Aorta (tissue), 5 donors: ENCODE measurements at regions not wholly inside any gene's neighbourhood (a gene's known extent, or its start where the extent isn't known, plus 50 kb on each side); places are given as distances from the start of the nearest gene placed in this dataset.
A peak's percentile ranks its signal among the peaks of the same experiment; 100 is the strongest.

ENCODE experiments used
- ATAC-seq: fragments of 200-7000 bp; cut with Tn5 transposase; one replicate; pipeline ENCODE4 v1.9.1; 2022; ENCODE audit warnings: moderate library complexity; ENCODE audit not compliant: low FRiP score
- DNase-seq, 2 donors: peaks; one replicate each; pipeline ENCODE4 v3.0.0-alpha.2; 2020
- H3K27ac ChIP-seq, 2 donors: one replicate each; pipeline ENCODE4 v1.5.1; 2013; ENCODE audit warnings: low read length in 2 of 2, mild to moderate bottlenecking in 2 of 2, moderate library complexity in 2 of 2, control low read depth in 1 of 2, inconsistent platforms in 1 of 2, low read depth in 1 of 2
- H3K27me3 ChIP-seq, 2 donors: one replicate each; pipeline ENCODE4 v1.6.1; 2013; ENCODE audit warnings: control low read depth in 1 of 2, low read length in 1 of 2, mild to moderate bottlenecking in 1 of 2, moderate library complexity in 1 of 2; ENCODE audit not compliant: insufficient read depth in 2 of 2, control insufficient read depth in 1 of 2
- H3K36me3 ChIP-seq, 2 donors: one replicate each; pipeline ENCODE4 v1.6.1; 2013; ENCODE audit warnings: control low read depth in 1 of 2, low read length in 1 of 2, mild to moderate bottlenecking in 1 of 2; ENCODE audit not compliant: insufficient read depth in 2 of 2, control insufficient read depth in 1 of 2
- H3K4me1 ChIP-seq, 2 donors: one replicate each; pipeline ENCODE4 v1.6.1; 2013; ENCODE audit warnings: low read length in 2 of 2, control low read depth in 1 of 2, mild to moderate bottlenecking in 1 of 2, moderate library complexity in 1 of 2; ENCODE audit not compliant: insufficient read depth in 2 of 2, control insufficient read depth in 1 of 2
- H3K4me3 ChIP-seq, 2 donors: one replicate each; pipeline ENCODE4 v1.5.1; 2013; ENCODE audit warnings: low read length in 2 of 2, control low read depth in 1 of 2, mild to moderate bottlenecking in 1 of 2
- H3K9me3 ChIP-seq: one replicate; pipeline ENCODE4 v1.6.1; 2013; ENCODE audit warnings: mild to moderate bottlenecking, low read length; ENCODE audit not compliant: control insufficient read depth
- WGBS, 2 donors: extraction: QIAGEN DNeasy Blood & Tissue Kit; methylation state at CpG; one replicate each; pipeline ENCODE4 v1.1.7; 2013; 5-methylcytosine and 5-hydroxymethylcytosine counted together
- intact Hi-C, 2 donors: fragments of 100-400 bp; cut with DNase I; formaldehyde crosslinking; loops; one replicate each; pipeline versions ENCODE4 v1.14.2 to v1.15.0; 2022
- donor health status: healthy with polysubstance abuse.
- donor health status: Bipolar disorder and iron deficiency.
- donor health status: DM: no; HTN: no; CAD: no.
- donor health status: DM: no; HTN: no; CAD: no.
- donor health status: DM: yes; HTN: yes; CAD: no.

- H3K9me3 ChIP-seq, result no peaks in the 10 kb centered on the region
- no peaks in the 10 kb centered on the region for H3K4me1 ChIP-seq
- no peaks in the 10 kb centered on the region for H3K36me3 ChIP-seq
- intact Hi-C loops, result no loop called here
- 61 to 62% methylated on average over 6 of the region's 6 CpGs for WGBS, 2 donors
- no peak overlapping the region for H3K4me3 ChIP-seq
- no peaks in the 10 kb centered on the region for H3K27me3 ChIP-seq
- ATAC-seq (no peak), DNase-seq (no peak)
- H3K27ac ChIP-seq, result no peak overlapping the region
Measured at GRCh38 chr2:144156736-144157640, 362.9 kb downstream of the ZEB2 start.

- peak; percentile 36 for ATAC-seq
- WGBS, 2 donors, result 90 to 93% methylated on average over 2 of the region's 2 CpGs
- DNase-seq, result no peak
- H3K27me3 ChIP-seq, result no peaks in the 10 kb centered on the region
- H3K4me1 ChIP-seq, result no peaks in the 10 kb centered on the region
- no peaks in the 10 kb centered on the region for H3K36me3 ChIP-seq
- intact Hi-C loops, result no loop called here
- H3K27ac ChIP-seq, result no peak overlapping the region
- H3K9me3 ChIP-seq, result no peaks in the 10 kb centered on the region
- H3K4me3 ChIP-seq, result no peak overlapping the region
Measured at GRCh38 chr2:144154205-144154604, 365.7 kb downstream of the ZEB2 start.

GRCh38 chr2:144152817-144153271 is 367.1 kb downstream of the ZEB2 start:
- ATAC-seq, result peak; percentile 76
- no peak overlapping the region for H3K27ac ChIP-seq
- WGBS, 2 donors, result 50 to 54% methylated on average over 5 of the region's 5 CpGs

GRCh38 chr2:144151851-144152250 is 368.1 kb downstream of the ZEB2 start:
- H3K36me3 ChIP-seq, result no peaks in the 10 kb centered on the region
- no peak overlapping the region for H3K4me3 ChIP-seq
- intact Hi-C loops, result no loop called here
- H3K27ac ChIP-seq, result no peak overlapping the region
- H3K4me1 ChIP-seq, result no peaks in the 10 kb centered on the region
- H3K9me3 ChIP-seq, result no peaks in the 10 kb centered on the region
- DNase-seq, result no peak
- no peaks in the 10 kb centered on the region for H3K27me3 ChIP-seq
- ATAC-seq, result no peak
- WGBS, 2 donors, result 94 to 97% methylated on average over 2 of the region's 2 CpGs

More at GRCh38 chr2:144152817-144153271, 367.1 kb downstream of the ZEB2 start:
- Histone ChIP-seq H3K9me3 (no peaks in the 10 kb centered on the region), H3K4me3 (no peak overlapping the region), H3K4me1 (no peaks in the 10 kb centered on the region), H3K27me3 (no peaks in the 10 kb centered on the region), H3K36me3 (no peaks in the 10 kb centered on the region)
- intact Hi-C loops, result no loop called here
- DNase-seq, result no peak

- no peaks in the 10 kb centered on the region for H3K4me1 ChIP-seq
- ATAC-seq, result no peak
- no peak overlapping the region for H3K4me3 ChIP-seq
- H3K36me3 ChIP-seq, result no peaks in the 10 kb centered on the region
- H3K27ac ChIP-seq, result no peak overlapping the region
- DNase-seq, result no peak
- H3K9me3 ChIP-seq, result no peaks in the 10 kb centered on the region
- no peaks in the 10 kb centered on the region for H3K27me3 ChIP-seq
- intact Hi-C loops, result no loop called here
- WGBS, 2 donors, result 96 to 100% methylated on average over 1 of the region's 1 CpG
Measured at GRCh38 chr2:144151405-144151804, 368.5 kb downstream of the ZEB2 start.

GRCh38 chr2:144147356-144147755 is 372.6 kb downstream of the ZEB2 start:
- 98% methylated on average over 2 of the region's 2 CpGs for WGBS, 2 donors
- Histone ChIP-seq H3K36me3 (no peaks in the 10 kb centered on the region), H3K4me3 (no peak overlapping the region), H3K4me1 (no peaks in the 10 kb centered on the region), H3K27me3 (no peaks in the 10 kb centered on the region), H3K27ac (no peak overlapping the region), H3K9me3 (no peaks in the 10 kb centered on the region)
- DNase-seq (no peak), ATAC-seq (no peak)
- intact Hi-C loops, result no loop called here

GRCh38 chr2:144146876-144147275 is 373.0 kb downstream of the ZEB2 start:
- 98 to 100% methylated on average over 2 of the region's 2 CpGs for WGBS, 2 donors
- no peak overlapping the region for H3K4me3 ChIP-seq
- no peak for ATAC-seq
- intact Hi-C loops, result no loop called here
- DNase-seq, result no peak
- H3K27ac ChIP-seq, result no peak overlapping the region
- H3K4me1 ChIP-seq, result no peaks in the 10 kb centered on the region
- no peaks in the 10 kb centered on the region for H3K27me3 ChIP-seq
- H3K9me3 ChIP-seq, result no peaks in the 10 kb centered on the region
- H3K36me3 ChIP-seq, result no peaks in the 10 kb centered on the region

- Histone ChIP-seq H3K4me1 (no peaks in the 10 kb centered on the region), H3K4me3 (no peak overlapping the region), H3K9me3 (no peaks in the 10 kb centered on the region), H3K27me3 (no peaks in the 10 kb centered on the region), H3K36me3 (no peaks in the 10 kb centered on the region), H3K27ac (no peak overlapping the region)
- no peak for DNase-seq
- intact Hi-C loops, result no loop called here
- ATAC-seq, result no peak
- WGBS, 2 donors, result 61 to 67% methylated on average over 1 of the region's 1 CpG
Measured at GRCh38 chr2:144146076-144146475, 373.8 kb downstream of the ZEB2 start.
